Fibroblast of pulmonary artery (primary cell): ENCODE measurements at regions not wholly inside any gene's neighbourhood (a gene's known extent, or its start where the extent isn't known, plus 50 kb on each side); places are given as distances from the start of the nearest gene placed in this dataset.

ENCODE experiments used
- DNase-seq: peaks from one replicate; pipeline ENCODE4 v3.0.0-alpha.2; 2010; ENCODE audit warnings: low read depth
- H3K4me3 ChIP-seq: replicated peaks from 2 replicates; pipeline ENCODE4 v1.5.1; 2011; ENCODE audit warnings: low read depth, mild to moderate bottlenecking, control low read depth, low read length, moderate library complexity
- CTCF ChIP-seq: IDR thresholded peaks from 2 replicates; pipeline ENCODE4 v1.5.1; 2011; ENCODE audit warnings: mild to moderate bottlenecking, control low read depth, low read length, inconsistent platforms; ENCODE audit errors: missing control alignments

GRCh38 chr4:187192266-187192665, 468.6 kb upstream of the FAT1 start:
- DNase-seq = no peak
- H3K4me3 ChIP-seq = no peak overlapping the region
- TF ChIP-seq CTCF = no peak

GRCh38 chr4:187193141-187193540, 469.5 kb upstream of the FAT1 start:
- H3K4me3 ChIP-seq = no peak overlapping the region
- TF ChIP-seq CTCF = no peak
- no peak for DNase-seq

- no peak for TF ChIP-seq CTCF
Observed at GRCh38 chr4:187204389-187204918, 480.8 kb upstream of the FAT1 start.

GRCh38 chr4:187207931-187208330, 484.3 kb upstream of the FAT1 start:
- TF ChIP-seq CTCF = no peak
- H3K4me3 ChIP-seq = no peak overlapping the region
- DNase-seq = no peak

More at GRCh38 chr4:187204389-187204918, 480.8 kb upstream of the FAT1 start:
- H3K4me3 ChIP-seq = no peak overlapping the region
- no peak for DNase-seq

- TF ChIP-seq CTCF = no peak
- no peak overlapping the region for H3K4me3 ChIP-seq
- DNase-seq = no peak
Observed at GRCh38 chr4:187208651-187209050, 485.0 kb upstream of the FAT1 start.

GRCh38 chr4:187209921-187210613, 486.4 kb upstream of the FAT1 start:
- no peak overlapping the region for H3K4me3 ChIP-seq
- peak; percentile 51 for DNase-seq
- TF ChIP-seq CTCF = no peak

- DNase-seq = no peak
- no peak for TF ChIP-seq CTCF
Observed at GRCh38 chr4:187212446-187213080, 488.9 kb upstream of the FAT1 start.

More at GRCh38 chr4:187212446-187213080, 488.9 kb upstream of the FAT1 start:
- H3K4me3 ChIP-seq = no peak overlapping the region
